Calu3 (cell line): ENCODE measurements at regions not wholly inside any gene's neighbourhood (a gene's known extent, or its start where the extent isn't known, plus 50 kb on each side); places are given as distances from the start of the nearest gene placed in this dataset.

ENCODE experiments used
- BruUV-seq: library from RNA; stranded (reverse); fragments of 400-500 nt; replicated peaks from 2 replicates; lab custom pipeline; 2021; lab: Mats Ljungman, UMichigan
- CTCF ChIA-PET: fragments of 300-600 bp; sonication (Branson Sonifier 250); formaldehyde crosslinking; loops from one replicate; lab custom pipeline; 2022; ENCODE audit warnings: antibody characterized with exemption; lab: Charles Lee
- DNase-seq: peaks from one replicate; pipeline ENCODE4 v3.0.0; 2022
- H3K27ac Mint-ChIP-seq: one replicate; pipeline ENCODE4 v1.8.0; 2022; ENCODE audit warnings: mixed read lengths; ENCODE audit not compliant: unreplicated experiment
- H3K27me3 Mint-ChIP-seq: one replicate; pipeline ENCODE4 v1.8.0; 2022; ENCODE audit warnings: mixed read lengths; ENCODE audit not compliant: unreplicated experiment
- H3K36me3 Mint-ChIP-seq: one replicate; pipeline ENCODE4 v1.8.0; 2022; ENCODE audit warnings: mild to moderate bottlenecking, moderate library complexity, mixed read lengths; ENCODE audit not compliant: insufficient read depth, unreplicated experiment
- H3K4me1 Mint-ChIP-seq: one replicate; pipeline ENCODE4 v1.8.0; 2022; ENCODE audit warnings: mild to moderate bottlenecking, low read depth, mixed read lengths; ENCODE audit not compliant: unreplicated experiment
- H3K4me3 Mint-ChIP-seq: one replicate; pipeline ENCODE4 v1.8.0; 2022; ENCODE audit warnings: mild to moderate bottlenecking, low read depth, moderate library complexity, mixed read lengths; ENCODE audit not compliant: unreplicated experiment
- H3K9me3 Mint-ChIP-seq: one replicate; pipeline ENCODE4 v1.8.0; 2022; ENCODE audit warnings: low read depth, mixed read lengths; ENCODE audit not compliant: unreplicated experiment
- CTCF ChIP-seq: fragments of 200-600 bp; IDR thresholded peaks from one replicate; pipeline ENCODE4 v1.8.0; 2022; ENCODE audit warnings: antibody characterized with exemption; ENCODE audit not compliant: unreplicated experiment
- intact Hi-C: fragments of 100-400 bp; cut with micrococcal nuclease; formaldehyde crosslinking; loops from one replicate; pipeline ENCODE4 v1.10.0; 2022; ENCODE audit not compliant: unreplicated experiment

GRCh38 chr2:82278416-82278815 is 1973.9 kb upstream of the LRRTM1 start:
- BruUV-seq: no TSS peak
- DNase-seq: no peak
- intact Hi-C loops: no loop called here
- Mint-ChIP-seq H3K36me3 (no peaks in the 10 kb centered on the region), H3K4me3 (no peak overlapping the region), H3K27me3 (no peaks in the 10 kb centered on the region), H3K4me1 (no peaks in the 10 kb centered on the region), H3K27ac (no peak overlapping the region), H3K9me3 (peaks cover 19% of the 10 kb centered on the region)
- no peak for TF ChIP-seq CTCF
- CTCF ChIA-PET: no interaction called here

DNA sequence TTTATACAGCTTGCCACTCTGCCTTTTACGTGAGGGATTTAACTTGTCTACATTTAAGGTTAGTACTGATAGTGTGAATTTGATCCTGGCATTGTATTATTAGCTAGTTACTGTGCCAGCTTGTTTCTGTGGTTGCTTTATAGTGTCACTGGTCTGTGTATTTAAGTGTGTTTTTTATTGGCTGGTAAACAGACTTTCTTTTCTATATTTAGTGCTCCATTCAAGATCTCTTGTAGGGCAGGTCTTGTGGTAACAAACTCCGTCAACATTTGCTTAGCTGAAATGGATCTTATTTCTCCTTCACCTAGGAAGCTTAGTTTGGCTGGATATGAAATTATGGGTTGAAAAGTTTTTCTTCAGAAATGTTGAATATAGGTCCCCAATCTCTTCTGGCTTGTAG is 1971.0 kb upstream of the LRRTM1 start:
- no TSS peak for BruUV-seq
- H3K27me3 Mint-ChIP-seq: no peaks in the 10 kb centered on the region
- H3K4me1 Mint-ChIP-seq: no peaks in the 10 kb centered on the region
- CTCF ChIA-PET: no interaction called here
- no peak overlapping the region for H3K27ac Mint-ChIP-seq
- intact Hi-C loops: no loop called here
- peaks cover 19% of the 10 kb centered on the region for H3K9me3 Mint-ChIP-seq
- no peak for TF ChIP-seq CTCF
- no peak for DNase-seq
- no peak overlapping the region for H3K4me3 Mint-ChIP-seq
- H3K36me3 Mint-ChIP-seq: no peaks in the 10 kb centered on the region

GRCh38 chr2:82268446-82268845 is 1963.9 kb upstream of the LRRTM1 start:
- Mint-ChIP-seq H3K36me3 (no peaks in the 10 kb centered on the region), H3K27me3 (no peaks in the 10 kb centered on the region), H3K9me3 (peaks cover 18% of the 10 kb centered on the region), H3K4me1 (no peaks in the 10 kb centered on the region), H3K4me3 (no peak overlapping the region), H3K27ac (no peak overlapping the region)
- no peak for DNase-seq
- no peak for TF ChIP-seq CTCF
- intact Hi-C loops: no loop called here
- BruUV-seq: no TSS peak
- CTCF ChIA-PET: no interaction called here

- TF ChIP-seq CTCF: no peak
- BruUV-seq: no TSS peak
- Mint-ChIP-seq H3K4me1 (no peaks in the 10 kb centered on the region), H3K27me3 (no peaks in the 10 kb centered on the region), H3K9me3 (peaks cover 12% of the 10 kb centered on the region), H3K27ac (no peak overlapping the region), H3K4me3 (no peak overlapping the region), H3K36me3 (no peaks in the 10 kb centered on the region)
- CTCF ChIA-PET: no interaction called here
- intact Hi-C loops: no loop called here
- DNase-seq: no peak
These were observed 1956.0 kb upstream of the LRRTM1 start for GRCh38 chr2:82260521-82260920.
